ENCODE measurements at regions not wholly inside any gene's neighbourhood (a gene's known extent, or its start where the extent isn't known, plus 50 kb on each side); places are given as distances from the start of the nearest gene placed in this dataset.

- Histone ChIP-seq H2AFZ (ENCODE audit: low read length) (no peak overlapping the region), H3K4me3 (ENCODE audit: low read length, poor library complexity, severe bottlenecking) (no peak overlapping the region), H3K9ac (ENCODE audit: low read depth, low read length, poor library complexity, severe bottlenecking) (no peak overlapping the region), H3K4me2 (ENCODE audit: low read depth, low read length, poor library complexity, severe bottlenecking) (no peak overlapping the region), H3K27me3 (ENCODE audit: insufficient read depth, low read length, poor library complexity, severe bottlenecking) (no peaks in the 10 kb centered on the region), H3F3A (ENCODE audit: low read depth) (no peaks in the 10 kb centered on the region), H3K9me2 (replicated peaks; ENCODE audit: low read depth, low read length) (no peaks in the 10 kb centered on the region), H3K79me2 (ENCODE audit: insufficient read depth, low read length) (no peaks in the 10 kb centered on the region), H3K4me1 (ENCODE audit: insufficient read depth, low read length, poor library complexity, severe bottlenecking) (no peaks in the 10 kb centered on the region), H3K9me3 (ENCODE audit: insufficient read depth, low read depth, low read length) (no peaks in the 10 kb centered on the region), H4K20me1 (ENCODE audit: insufficient read depth, low read length, poor library complexity, severe bottlenecking) (no peaks in the 10 kb centered on the region), H3K36me3 (ENCODE audit: insufficient read depth, low read length) (no peaks in the 10 kb centered on the region)
- peak; percentile 25 for TF ChIP-seq CTCF (conservative IDR thresholded peaks at IDR 0.05; ENCODE audit: low read length)
- TF ChIP-seq EZH2phosphoT487 (IDR thresholded peaks at IDR 0.05; ENCODE audit: borderline replicate concordance) = no peak
Measured at GRCh38 chr5:86337667-86338460, 279.9 kb upstream of the COX7C start.

GRCh38 chr5:86354664-86355063 lies 263.1 kb upstream of the COX7C start:
- Histone ChIP-seq H2AFZ (ENCODE audit: low read length) (no peak overlapping the region), H3K9me3 (ENCODE audit: insufficient read depth, low read depth, low read length) (no peaks in the 10 kb centered on the region), H3K9me2 (replicated peaks; ENCODE audit: low read depth, low read length) (no peaks in the 10 kb centered on the region), H3K4me2 (ENCODE audit: low read depth, low read length, poor library complexity, severe bottlenecking) (no peak overlapping the region), H3K4me3 (ENCODE audit: low read length, poor library complexity, severe bottlenecking) (no peak overlapping the region), H3K36me3 (ENCODE audit: insufficient read depth, low read length) (no peaks in the 10 kb centered on the region), H3K9ac (ENCODE audit: low read depth, low read length, poor library complexity, severe bottlenecking) (no peak overlapping the region), H4K20me1 (ENCODE audit: insufficient read depth, low read length, poor library complexity, severe bottlenecking) (no peaks in the 10 kb centered on the region), H3F3A (ENCODE audit: low read depth) (no peaks in the 10 kb centered on the region), H3K4me1 (ENCODE audit: insufficient read depth, low read length, poor library complexity, severe bottlenecking) (no peaks in the 10 kb centered on the region), H3K27me3 (ENCODE audit: insufficient read depth, low read length, poor library complexity, severe bottlenecking) (no peaks in the 10 kb centered on the region), H3K79me2 (ENCODE audit: insufficient read depth, low read length) (no peaks in the 10 kb centered on the region)
- TF ChIP-seq CTCF (conservative IDR thresholded peaks at IDR 0.05; ENCODE audit: low read length) = no peak
- no peak for TF ChIP-seq EZH2phosphoT487 (IDR thresholded peaks at IDR 0.05; ENCODE audit: borderline replicate concordance)

GRCh38 chr5:86360801-86361200 lies 256.9 kb upstream of the COX7C start:
- no peaks in the 10 kb centered on the region for H3K27me3 ChIP-seq (ENCODE audit: insufficient read depth, low read length, poor library complexity, severe bottlenecking)
- no peaks in the 10 kb centered on the region for H3K9me2 ChIP-seq (replicated peaks; ENCODE audit: low read depth, low read length)
- no peak overlapping the region for H3K9ac ChIP-seq (ENCODE audit: low read depth, low read length, poor library complexity, severe bottlenecking)
- no peaks in the 10 kb centered on the region for H3K36me3 ChIP-seq (ENCODE audit: insufficient read depth, low read length)
- no peaks in the 10 kb centered on the region for H3K79me2 ChIP-seq (ENCODE audit: insufficient read depth, low read length)
- no peak overlapping the region for H2AFZ ChIP-seq (ENCODE audit: low read length)
- H4K20me1 ChIP-seq (ENCODE audit: insufficient read depth, low read length, poor library complexity, severe bottlenecking) = no peaks in the 10 kb centered on the region
- no peak for TF ChIP-seq EZH2phosphoT487 (IDR thresholded peaks at IDR 0.05; ENCODE audit: borderline replicate concordance)
- TF ChIP-seq CTCF (conservative IDR thresholded peaks at IDR 0.05; ENCODE audit: low read length) = no peak
- H3F3A ChIP-seq (ENCODE audit: low read depth) = no peaks in the 10 kb centered on the region
- H3K4me1 ChIP-seq (ENCODE audit: insufficient read depth, low read length, poor library complexity, severe bottlenecking) = no peaks in the 10 kb centered on the region
- no peaks in the 10 kb centered on the region for H3K9me3 ChIP-seq (ENCODE audit: insufficient read depth, low read depth, low read length)
- H3K4me3 ChIP-seq (ENCODE audit: low read length, poor library complexity, severe bottlenecking) = no peak overlapping the region
- no peak overlapping the region for H3K4me2 ChIP-seq (ENCODE audit: low read depth, low read length, poor library complexity, severe bottlenecking)

Measured in Loucy (cell line).